ENCODE measurements at regions not wholly inside any gene's neighbourhood (a gene's known extent, or its start where the extent isn't known, plus 50 kb on each side); places are given as distances from the start of the nearest gene placed in this dataset.

- ChIA-PET CTCF (interaction anchor here (2.4 kb wide), 1 partner anchor 8 kb away, joined by 9 read pairs; no protein-coding TSS in a partner anchor), POLR2A (no interaction called here)
- ATAC-seq (no peak), DNase-seq (ENCODE audit: low spot score) (no peak)
- Mint-ChIP-seq H3K27ac (no peak overlapping the region), H3K27me3 (ENCODE audit: low read depth) (no peaks in the 10 kb centered on the region), H3K36me3 (no peaks in the 10 kb centered on the region), H3K4me1 (peaks cover 5% of the 10 kb centered on the region), H3K4me3 (no peak overlapping the region), H3K9me3 (no peaks in the 10 kb centered on the region)
- TF ChIP-seq TCF7 (CRISPR knock-in tag; IDR thresholded peaks at IDR 0.05; ENCODE audit: low read depth) (no peak), SOX15 (CRISPR knock-in tag; IDR thresholded peaks at IDR 0.05) (no peak), CREB1 (CRISPR knock-in tag; IDR thresholded peaks at IDR 0.05) (no peak), GTF2I (CRISPR knock-in tag; conservative IDR thresholded peaks at IDR 0.05) (no peak), OVOL2 (CRISPR knock-in tag; IDR thresholded peaks at IDR 0.05; ENCODE audit: borderline replicate concordance) (no peak), AR (CRISPR knock-in tag; IDR thresholded peaks at IDR 0.05) (no peak), JUN (CRISPR knock-in tag; IDR thresholded peaks at IDR 0.05) (no peak), PRRX2 (CRISPR knock-in tag; IDR thresholded peaks at IDR 0.05) (no peak), SMAD4 (CRISPR knock-in tag; IDR thresholded peaks at IDR 0.05) (no peak), ZNF219 (CRISPR knock-in tag; IDR thresholded peaks at IDR 0.05; ENCODE audit: borderline replicate concordance) (no peak), FOXK1 (CRISPR knock-in tag; IDR thresholded peaks at IDR 0.05) (no peak), ZNF232 (CRISPR knock-in tag; IDR thresholded peaks at IDR 0.05) (no peak), CTCF (IDR thresholded peaks at IDR 0.05) (no peak), ZNF138 (CRISPR knock-in tag; conservative IDR thresholded peaks at IDR 0.05) (no peak), ATF6 (CRISPR knock-in tag; IDR thresholded peaks at IDR 0.05) (no peak), ATF2 (CRISPR knock-in tag; IDR thresholded peaks at IDR 0.05; ENCODE audit: borderline replicate concordance, low read depth) (no peak)
- TF ChIP-seq, protein P1, sequence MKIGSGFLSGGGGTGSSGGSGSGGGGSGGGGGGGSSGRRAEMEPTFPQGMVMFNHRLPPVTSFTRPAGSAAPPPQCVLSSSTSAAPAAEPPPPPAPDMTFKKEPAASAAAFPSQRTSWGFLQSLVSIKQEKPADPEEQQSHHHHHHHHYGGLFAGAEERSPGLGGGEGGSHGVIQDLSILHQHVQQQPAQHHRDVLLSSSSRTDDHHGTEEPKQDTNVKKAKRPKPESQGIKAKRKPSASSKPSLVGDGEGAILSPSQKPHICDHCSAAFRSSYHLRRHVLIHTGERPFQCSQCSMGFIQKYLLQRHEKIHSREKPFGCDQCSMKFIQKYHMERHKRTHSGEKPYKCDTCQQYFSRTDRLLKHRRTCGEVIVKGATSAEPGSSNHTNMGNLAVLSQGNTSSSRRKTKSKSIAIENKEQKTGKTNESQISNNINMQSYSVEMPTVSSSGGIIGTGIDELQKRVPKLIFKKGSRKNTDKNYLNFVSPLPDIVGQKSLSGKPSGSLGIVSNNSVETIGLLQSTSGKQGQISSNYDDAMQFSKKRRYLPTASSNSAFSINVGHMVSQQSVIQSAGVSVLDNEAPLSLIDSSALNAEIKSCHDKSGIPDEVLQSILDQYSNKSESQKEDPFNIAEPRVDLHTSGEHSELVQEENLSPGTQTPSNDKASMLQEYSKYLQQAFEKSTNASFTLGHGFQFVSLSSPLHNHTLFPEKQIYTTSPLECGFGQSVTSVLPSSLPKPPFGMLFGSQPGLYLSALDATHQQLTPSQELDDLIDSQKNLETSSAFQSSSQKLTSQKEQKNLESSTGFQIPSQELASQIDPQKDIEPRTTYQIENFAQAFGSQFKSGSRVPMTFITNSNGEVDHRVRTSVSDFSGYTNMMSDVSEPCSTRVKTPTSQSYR (CRISPR knock-in tag; IDR thresholded peaks at IDR 0.05), result no peak
Measured at GRCh38 chr6:25010176-25010575, 74.4 kb upstream of the RIPOR2 start.

All from WTC11 (cell line).